ENCODE measurements at regions not wholly inside any gene's neighbourhood (a gene's known extent, or its start where the extent isn't known, plus 50 kb on each side); places are given as distances from the start of the nearest gene placed in this dataset.

DNA sequence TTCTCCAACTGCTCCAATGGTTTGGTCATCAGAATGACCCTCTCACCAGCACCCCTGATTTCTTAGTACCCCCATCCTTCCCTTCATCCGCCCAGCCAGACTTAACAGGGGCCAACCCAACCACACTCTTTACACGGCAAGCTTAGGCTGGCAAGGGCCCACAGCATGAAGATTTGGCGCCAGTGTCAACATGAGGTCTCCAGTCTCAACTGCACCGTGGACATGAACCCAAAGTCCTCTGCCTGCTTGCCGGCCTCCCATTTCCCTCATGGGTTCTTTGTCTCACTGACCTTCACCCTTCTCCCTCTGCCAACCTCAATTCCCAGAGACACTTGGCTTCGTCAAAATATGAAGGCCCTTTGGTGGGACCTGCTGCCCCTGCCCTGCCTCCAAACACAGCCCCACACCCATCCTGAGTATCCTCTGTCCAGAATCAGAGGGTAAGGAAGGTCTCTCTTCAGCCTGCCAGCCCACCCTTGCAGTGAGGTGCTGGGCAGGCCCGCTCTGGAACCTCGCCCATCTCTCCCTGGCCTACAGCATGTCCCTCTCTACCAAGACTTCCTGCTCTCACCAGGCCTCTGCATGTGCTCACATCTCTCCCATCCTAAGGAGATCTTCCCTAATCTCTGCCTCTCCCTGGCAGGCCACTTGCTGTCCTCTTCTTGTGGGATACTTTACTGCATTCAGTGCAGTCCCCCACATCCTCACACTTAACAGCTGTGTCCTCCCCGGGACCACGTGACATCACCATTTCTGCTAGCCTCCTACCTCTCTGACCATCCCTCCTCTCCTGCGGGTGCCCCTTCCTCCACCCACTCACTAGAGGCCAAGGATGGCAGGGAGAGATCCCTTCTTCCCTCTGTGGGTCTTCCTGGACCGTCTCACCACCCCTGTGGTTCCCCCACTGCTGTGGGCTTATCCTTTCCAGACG, 91.7 kb upstream of the ZMIZ1 start:
- H3K56ac ChIP-seq (ENCODE audit: low read length), result peak overlapping the region; percentile 22
- no CpG with 5 or more reads among the region's 13 CpGs for WGBS (ENCODE audit: extremely low coverage, insufficient coverage, low lambda C conversion rate)
- H3K4ac ChIP-seq (ENCODE audit: low read depth, low read length), result no peak overlapping the region
- H3K4me2 ChIP-seq (ENCODE audit: low read length), result no peak overlapping the region
- H2AK5ac ChIP-seq (ENCODE audit: low read length), result peak overlapping the region; percentile 60
- H3K27me3 ChIP-seq (ENCODE audit: insufficient read depth, low read length, poor library complexity), result no peaks in the 10 kb centered on the region
- H3K36me3 ChIP-seq (ENCODE audit: control insufficient read depth, insufficient read depth, low read length), result no peaks in the 10 kb centered on the region
- H2BK120ac ChIP-seq (ENCODE audit: low read depth, low read length), result no peak overlapping the region
- H3K9ac ChIP-seq (ENCODE audit: low read length), result no peak overlapping the region
- H3K4me1 ChIP-seq (ENCODE audit: control insufficient read depth, low read depth, low read length), result peaks cover 17% of the 10 kb centered on the region
- no peaks in the 10 kb centered on the region for H3K79me1 ChIP-seq (ENCODE audit: low read length)
- H3K27ac ChIP-seq (ENCODE audit: low read depth, low read length), result no peak overlapping the region
- no peak overlapping the region for H4K5ac ChIP-seq (ENCODE audit: low read length)
- H3K79me2 ChIP-seq (ENCODE audit: control insufficient read depth, insufficient read depth, low read length), result no peaks in the 10 kb centered on the region
- no peak overlapping the region for H4K8ac ChIP-seq (ENCODE audit: low read depth, low read length)
- no peak overlapping the region for H3K18ac ChIP-seq (ENCODE audit: low read length)
- no peak overlapping the region for H3K23ac ChIP-seq (ENCODE audit: low read length)
- H2BK5ac ChIP-seq (ENCODE audit: low read length), result no peak overlapping the region
- DNase-seq, result no peak
- no peak overlapping the region for H3K4me3 ChIP-seq (ENCODE audit: low read length)
- H2BK15ac ChIP-seq (replicated peaks; ENCODE audit: low read depth), result no peak overlapping the region

DNA sequence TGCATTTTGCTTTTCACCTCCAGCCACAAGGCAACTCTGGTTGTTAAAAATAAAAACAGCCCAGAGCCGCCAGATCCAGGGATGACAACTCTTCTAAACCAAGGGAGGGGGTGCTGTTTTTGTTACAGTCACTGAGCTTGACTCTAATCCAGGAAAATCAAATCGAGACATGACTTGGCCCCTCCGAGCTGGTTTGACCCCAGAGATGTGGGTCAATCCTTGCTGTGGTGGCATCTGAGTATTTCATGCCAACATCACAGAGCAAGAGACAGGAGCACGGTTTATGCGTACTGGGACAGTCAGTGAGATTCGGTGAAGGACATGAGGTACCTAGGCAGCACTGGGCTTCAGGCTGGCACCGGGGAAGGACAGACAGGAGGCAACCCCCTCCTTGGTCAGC, 88.8 kb upstream of the ZMIZ1 start:
- Histone ChIP-seq H3K4me1 (ENCODE audit: control insufficient read depth, low read depth, low read length) (peaks cover 3% of the 10 kb centered on the region), H2BK120ac (ENCODE audit: low read depth, low read length) (no peak overlapping the region), H3K23ac (ENCODE audit: low read length) (no peak overlapping the region), H3K56ac (ENCODE audit: low read length) (no peak overlapping the region), H3K4ac (ENCODE audit: low read depth, low read length) (no peak overlapping the region), H3K79me2 (ENCODE audit: control insufficient read depth, insufficient read depth, low read length) (no peaks in the 10 kb centered on the region), H2AK5ac (ENCODE audit: low read length) (no peak overlapping the region), H3K9ac (ENCODE audit: low read length) (no peak overlapping the region), H3K27me3 (ENCODE audit: insufficient read depth, low read length, poor library complexity) (no peaks in the 10 kb centered on the region), H3K79me1 (ENCODE audit: low read length) (no peaks in the 10 kb centered on the region), H3K36me3 (ENCODE audit: control insufficient read depth, insufficient read depth, low read length) (no peaks in the 10 kb centered on the region), H2BK15ac (replicated peaks; ENCODE audit: low read depth) (no peak overlapping the region), H4K5ac (ENCODE audit: low read length) (no peak overlapping the region), H3K18ac (ENCODE audit: low read length) (no peak overlapping the region), H4K8ac (ENCODE audit: low read depth, low read length) (no peak overlapping the region), H3K27ac (ENCODE audit: low read depth, low read length) (no peak overlapping the region), H3K4me3 (ENCODE audit: low read length) (no peak overlapping the region), H2BK5ac (ENCODE audit: low read length) (no peak overlapping the region), H3K4me2 (ENCODE audit: low read length) (no peak overlapping the region)
- WGBS (ENCODE audit: extremely low coverage, insufficient coverage, low lambda C conversion rate), result no CpG with 5 or more reads among the region's 7 CpGs
- no peak for DNase-seq

DNA sequence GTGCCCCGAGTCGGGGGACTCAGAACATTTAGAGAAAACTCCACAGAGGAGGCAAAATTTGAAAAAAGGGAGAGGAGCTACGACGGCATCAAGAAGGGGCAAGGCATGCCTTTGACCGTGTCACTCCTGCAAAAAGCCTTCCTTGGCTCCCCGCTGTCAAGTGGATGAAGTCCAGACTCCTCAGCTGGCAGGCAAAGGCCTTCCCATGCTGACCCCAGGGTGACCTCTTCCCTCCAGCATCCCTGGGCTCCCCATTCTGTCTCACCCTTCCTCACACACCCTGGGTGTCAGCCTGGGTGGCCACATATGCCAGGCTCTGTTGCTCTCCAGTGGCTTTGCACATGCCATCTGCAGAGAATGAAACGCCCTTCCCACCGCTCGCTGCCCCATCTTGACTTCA, 88.4 kb upstream of the ZMIZ1 start:
- Histone ChIP-seq H3K56ac (ENCODE audit: low read length) (no peak overlapping the region), H2BK120ac (ENCODE audit: low read depth, low read length) (no peak overlapping the region), H3K23ac (ENCODE audit: low read length) (no peak overlapping the region), H3K4me2 (ENCODE audit: low read length) (no peak overlapping the region), H2BK15ac (replicated peaks; ENCODE audit: low read depth) (no peak overlapping the region), H3K4ac (ENCODE audit: low read depth, low read length) (no peak overlapping the region), H3K9ac (ENCODE audit: low read length) (no peak overlapping the region), H3K27me3 (ENCODE audit: insufficient read depth, low read length, poor library complexity) (no peaks in the 10 kb centered on the region), H3K18ac (ENCODE audit: low read length) (no peak overlapping the region), H4K8ac (ENCODE audit: low read depth, low read length) (no peak overlapping the region), H2AK5ac (ENCODE audit: low read length) (peak overlapping the region; percentile 60), H2BK5ac (ENCODE audit: low read length) (no peak overlapping the region), H3K4me1 (ENCODE audit: control insufficient read depth, low read depth, low read length) (peaks cover 3% of the 10 kb centered on the region), H3K79me1 (ENCODE audit: low read length) (no peaks in the 10 kb centered on the region), H3K79me2 (ENCODE audit: control insufficient read depth, insufficient read depth, low read length) (no peaks in the 10 kb centered on the region), H3K36me3 (ENCODE audit: control insufficient read depth, insufficient read depth, low read length) (no peaks in the 10 kb centered on the region), H3K4me3 (ENCODE audit: low read length) (no peak overlapping the region), H4K5ac (ENCODE audit: low read length) (no peak overlapping the region), H3K27ac (ENCODE audit: low read depth, low read length) (no peak overlapping the region)
- DNase-seq, result no peak
- no CpG with 5 or more reads among the region's 9 CpGs for whole genome bisulfite sequencing (ENCODE audit: extremely low coverage, insufficient coverage, low lambda C conversion rate)

DNA sequence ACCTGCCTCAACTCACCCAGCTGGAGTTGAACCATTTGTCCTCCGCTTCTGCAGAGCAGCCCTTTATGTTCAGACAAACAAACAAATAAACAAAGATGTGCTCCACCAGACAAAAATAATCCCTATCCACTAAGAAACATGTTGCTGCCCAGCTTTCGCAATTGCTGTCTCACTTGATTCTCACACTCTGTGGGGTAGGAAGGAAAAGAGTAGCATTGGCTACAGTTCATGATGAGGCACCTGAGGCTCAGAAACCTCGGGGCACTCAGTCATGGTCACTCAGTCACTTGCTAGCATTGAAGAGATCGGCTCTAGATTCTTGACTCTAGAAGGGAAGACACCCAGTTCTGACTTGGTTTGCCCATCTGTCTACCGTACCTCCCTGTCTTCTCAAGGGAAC, 88.0 kb upstream of the ZMIZ1 start:
- H3K9ac ChIP-seq (ENCODE audit: low read length), result no peak overlapping the region
- no CpG with 5 or more reads among the region's 5 CpGs for WGBS (ENCODE audit: extremely low coverage, insufficient coverage, low lambda C conversion rate)

DNA sequence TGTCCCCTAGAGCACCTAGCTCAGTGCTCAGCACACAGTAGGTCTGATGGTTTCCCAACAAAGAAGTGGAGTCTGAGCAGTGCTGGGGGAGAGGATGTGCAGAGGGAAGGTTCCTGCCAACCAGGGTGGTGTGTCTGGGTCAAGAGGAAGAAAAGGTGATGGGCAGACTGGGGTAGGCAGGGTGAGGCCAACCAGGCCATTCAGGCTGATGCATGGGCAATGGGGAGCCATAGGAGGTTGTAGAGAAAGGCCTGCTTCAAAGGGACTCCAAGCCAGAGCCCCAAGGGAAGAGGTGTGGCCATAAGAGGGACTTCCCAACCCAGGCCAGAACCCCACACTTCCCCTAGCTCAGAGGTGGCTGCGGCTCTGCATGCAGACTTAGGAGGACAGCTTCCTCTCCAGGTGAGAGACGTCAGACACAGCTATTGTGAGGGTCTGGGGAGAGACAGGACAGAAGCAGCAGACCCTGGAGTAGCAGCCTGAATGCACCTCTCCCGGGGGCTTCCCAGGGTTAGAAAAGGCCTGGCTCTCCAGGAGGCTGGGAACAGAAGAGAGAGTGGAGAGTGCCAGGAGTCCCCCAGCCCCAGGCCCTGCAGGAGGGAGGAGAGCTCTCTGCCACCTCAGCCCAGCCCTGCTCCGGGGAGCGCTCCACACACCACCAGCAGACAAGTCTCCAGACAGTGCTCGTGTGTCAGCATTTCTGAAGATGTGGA, 87.4 kb upstream of the ZMIZ1 start:
- Histone ChIP-seq H2BK15ac (replicated peaks; ENCODE audit: low read depth) (no peak overlapping the region), H3K18ac (ENCODE audit: low read length) (no peak overlapping the region), H3K79me2 (ENCODE audit: control insufficient read depth, insufficient read depth, low read length) (no peaks in the 10 kb centered on the region), H2BK5ac (ENCODE audit: low read length) (no peak overlapping the region), H3K4me3 (ENCODE audit: low read length) (no peak overlapping the region), H3K23ac (ENCODE audit: low read length) (no peak overlapping the region), H3K27me3 (ENCODE audit: insufficient read depth, low read length, poor library complexity) (no peaks in the 10 kb centered on the region), H3K4ac (ENCODE audit: low read depth, low read length) (no peak overlapping the region), H3K27ac (ENCODE audit: low read depth, low read length) (no peak overlapping the region), H3K79me1 (ENCODE audit: low read length) (no peaks in the 10 kb centered on the region), H3K4me2 (ENCODE audit: low read length) (no peak overlapping the region), H4K8ac (ENCODE audit: low read depth, low read length) (no peak overlapping the region), H3K9ac (ENCODE audit: low read length) (no peak overlapping the region), H4K5ac (ENCODE audit: low read length) (no peak overlapping the region), H2BK120ac (ENCODE audit: low read depth, low read length) (no peak overlapping the region), H3K36me3 (ENCODE audit: control insufficient read depth, insufficient read depth, low read length) (no peaks in the 10 kb centered on the region), H3K4me1 (ENCODE audit: control insufficient read depth, low read depth, low read length) (peaks cover 3% of the 10 kb centered on the region), H3K56ac (ENCODE audit: low read length) (peak overlapping the region; percentile 20), H2AK5ac (ENCODE audit: low read length) (no peak overlapping the region)
- no CpG with 5 or more reads among the region's 6 CpGs for WGBS (ENCODE audit: extremely low coverage, insufficient coverage, low lambda C conversion rate)
- DNase-seq, result peak; percentile 33

More for the DNA sequence above, 88.0 kb upstream of the ZMIZ1 start:
- no peak overlapping the region for H3K18ac ChIP-seq (ENCODE audit: low read length)
- no peak overlapping the region for H3K56ac ChIP-seq (ENCODE audit: low read length)
- H4K8ac ChIP-seq (ENCODE audit: low read depth, low read length), result no peak overlapping the region
- H2BK5ac ChIP-seq (ENCODE audit: low read length), result no peak overlapping the region
- H2AK5ac ChIP-seq (ENCODE audit: low read length), result no peak overlapping the region
- H3K27me3 ChIP-seq (ENCODE audit: insufficient read depth, low read length, poor library complexity), result no peaks in the 10 kb centered on the region
- H3K4me2 ChIP-seq (ENCODE audit: low read length), result no peak overlapping the region
- H3K36me3 ChIP-seq (ENCODE audit: control insufficient read depth, insufficient read depth, low read length), result no peaks in the 10 kb centered on the region
- no peak overlapping the region for H3K23ac ChIP-seq (ENCODE audit: low read length)
- no peak overlapping the region for H2BK120ac ChIP-seq (ENCODE audit: low read depth, low read length)
- DNase-seq, result no peak
- no peak overlapping the region for H3K27ac ChIP-seq (ENCODE audit: low read depth, low read length)
- no peaks in the 10 kb centered on the region for H3K79me1 ChIP-seq (ENCODE audit: low read length)
- H3K4me3 ChIP-seq (ENCODE audit: low read length), result no peak overlapping the region
- H3K79me2 ChIP-seq (ENCODE audit: control insufficient read depth, insufficient read depth, low read length), result no peaks in the 10 kb centered on the region
- peaks cover 3% of the 10 kb centered on the region for H3K4me1 ChIP-seq (ENCODE audit: control insufficient read depth, low read depth, low read length)
- no peak overlapping the region for H2BK15ac ChIP-seq (replicated peaks; ENCODE audit: low read depth)
- no peak overlapping the region for H3K4ac ChIP-seq (ENCODE audit: low read depth, low read length)
- H4K5ac ChIP-seq (ENCODE audit: low read length), result no peak overlapping the region

All from mesendoderm (in vitro differentiated cells).